ENCODE measurements at regions not wholly inside any gene's neighbourhood (a gene's known extent, or its start where the extent isn't known, plus 50 kb on each side); places are given as distances from the start of the nearest gene placed in this dataset.

DNA sequence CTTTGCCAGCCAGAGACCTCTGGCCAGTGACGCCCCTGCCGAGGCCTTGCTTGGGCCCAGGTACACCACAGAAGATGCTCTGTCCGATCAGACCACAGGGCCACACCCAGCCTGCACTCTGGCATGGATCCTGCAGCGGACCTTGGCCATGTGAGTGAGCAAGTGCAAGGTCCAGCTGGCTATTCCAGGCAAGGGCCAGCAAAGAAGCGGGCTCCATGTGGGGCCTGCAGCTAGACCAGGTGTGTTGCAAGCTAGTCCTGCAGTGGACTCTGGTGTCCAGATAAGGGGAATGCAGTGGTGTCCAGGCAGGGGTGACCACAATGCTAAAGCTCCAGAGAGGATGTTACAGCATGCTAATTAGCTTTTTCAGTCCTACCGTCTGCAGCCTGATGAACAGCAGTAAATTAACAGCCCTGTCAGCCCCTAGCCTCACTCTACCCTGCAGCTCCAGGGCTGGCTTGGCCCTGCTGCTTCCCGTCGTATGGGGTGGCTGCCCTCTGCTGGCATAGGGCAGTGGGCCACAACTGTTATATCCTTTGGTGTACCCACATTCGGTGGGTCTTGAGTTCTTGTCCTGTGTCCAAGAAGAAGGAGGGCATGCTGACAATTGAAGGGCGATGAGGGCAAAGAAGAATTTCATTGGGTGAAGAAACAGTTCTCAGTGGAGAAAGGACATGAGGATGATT is 284.5 kb upstream of the POU5F2 start:
- DNase-seq (ENCODE audit: extremely low spot score, unreplicated experiment) = no peak
- Mint-ChIP-seq H3K27ac (no peak overlapping the region), H3K36me3 (peaks cover 3% of the 10 kb centered on the region), H3K4me1 (ENCODE audit: unreplicated experiment) (no peaks in the 10 kb centered on the region), H3K9me3 (no peaks in the 10 kb centered on the region), H3K27me3 (no peaks in the 10 kb centered on the region), H3K4me3 (no peak overlapping the region)
- TF ChIP-seq, protein P1, sequence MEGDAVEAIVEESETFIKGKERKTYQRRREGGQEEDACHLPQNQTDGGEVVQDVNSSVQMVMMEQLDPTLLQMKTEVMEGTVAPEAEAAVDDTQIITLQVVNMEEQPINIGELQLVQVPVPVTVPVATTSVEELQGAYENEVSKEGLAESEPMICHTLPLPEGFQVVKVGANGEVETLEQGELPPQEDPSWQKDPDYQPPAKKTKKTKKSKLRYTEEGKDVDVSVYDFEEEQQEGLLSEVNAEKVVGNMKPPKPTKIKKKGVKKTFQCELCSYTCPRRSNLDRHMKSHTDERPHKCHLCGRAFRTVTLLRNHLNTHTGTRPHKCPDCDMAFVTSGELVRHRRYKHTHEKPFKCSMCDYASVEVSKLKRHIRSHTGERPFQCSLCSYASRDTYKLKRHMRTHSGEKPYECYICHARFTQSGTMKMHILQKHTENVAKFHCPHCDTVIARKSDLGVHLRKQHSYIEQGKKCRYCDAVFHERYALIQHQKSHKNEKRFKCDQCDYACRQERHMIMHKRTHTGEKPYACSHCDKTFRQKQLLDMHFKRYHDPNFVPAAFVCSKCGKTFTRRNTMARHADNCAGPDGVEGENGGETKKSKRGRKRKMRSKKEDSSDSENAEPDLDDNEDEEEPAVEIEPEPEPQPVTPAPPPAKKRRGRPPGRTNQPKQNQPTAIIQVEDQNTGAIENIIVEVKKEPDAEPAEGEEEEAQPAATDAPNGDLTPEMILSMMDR (conservative IDR thresholded peaks at IDR 0.05) = peak; percentile 28

DNA sequence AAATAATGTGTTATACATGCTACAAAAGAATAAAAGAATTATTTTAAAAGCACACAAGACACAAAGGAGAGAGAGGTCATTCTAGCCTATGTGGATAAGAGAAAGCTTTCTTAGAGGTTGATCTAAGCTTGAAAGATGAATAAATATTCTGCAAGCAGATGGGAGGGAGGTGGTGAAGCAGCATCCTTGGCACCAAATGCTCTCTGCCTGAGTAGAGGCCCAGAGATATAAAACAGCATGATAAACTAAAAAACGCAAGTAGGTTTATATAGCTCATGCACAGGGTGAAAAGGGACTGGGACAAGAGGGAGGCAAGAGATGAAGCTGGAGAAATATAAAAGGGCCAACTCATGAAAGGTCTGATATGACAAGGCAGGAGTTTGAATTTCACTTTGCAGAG is 283.2 kb upstream of the POU5F2 start:
- H3K4me1 Mint-ChIP-seq (ENCODE audit: unreplicated experiment) = no peaks in the 10 kb centered on the region
- DNase-seq (ENCODE audit: extremely low spot score, unreplicated experiment) = no peak
- TF ChIP-seq, protein P1 (conservative IDR thresholded peaks at IDR 0.05) = no peak
- no peaks in the 10 kb centered on the region for H3K9me3 Mint-ChIP-seq
- H3K27ac Mint-ChIP-seq = no peak overlapping the region
- H3K36me3 Mint-ChIP-seq = peaks cover 3% of the 10 kb centered on the region
- H3K27me3 Mint-ChIP-seq = no peaks in the 10 kb centered on the region
- H3K4me3 Mint-ChIP-seq = no peak overlapping the region

GRCh38 chr5:94024101-94024500 is 282.7 kb upstream of the POU5F2 start:
- TF ChIP-seq, protein P1 (conservative IDR thresholded peaks at IDR 0.05) = no peak
- no peaks in the 10 kb centered on the region for H3K9me3 Mint-ChIP-seq
- H3K4me1 Mint-ChIP-seq (ENCODE audit: unreplicated experiment) = no peaks in the 10 kb centered on the region
- no peak for DNase-seq (ENCODE audit: extremely low spot score, unreplicated experiment)
- peaks cover 3% of the 10 kb centered on the region for H3K36me3 Mint-ChIP-seq
- no peak overlapping the region for H3K4me3 Mint-ChIP-seq
- H3K27me3 Mint-ChIP-seq = no peaks in the 10 kb centered on the region
- H3K27ac Mint-ChIP-seq = no peak overlapping the region

- peaks cover 6% of the 10 kb centered on the region for H3K9me3 Mint-ChIP-seq
- H3K36me3 Mint-ChIP-seq = peaks cover 19% of the 10 kb centered on the region
Observed at GRCh38 chr5:94021246-94021645, 279.8 kb upstream of the POU5F2 start.

GRCh38 chr5:94017579-94017978 is 276.2 kb upstream of the POU5F2 start:
- no peak overlapping the region for H3K4me3 Mint-ChIP-seq
- no peak overlapping the region for H3K27ac Mint-ChIP-seq
- H3K36me3 Mint-ChIP-seq = peaks cover 31% of the 10 kb centered on the region
- TF ChIP-seq, protein P1 (conservative IDR thresholded peaks at IDR 0.05) = no peak
- no peaks in the 10 kb centered on the region for H3K4me1 Mint-ChIP-seq (ENCODE audit: unreplicated experiment)
- H3K9me3 Mint-ChIP-seq = peaks cover 18% of the 10 kb centered on the region
- no peaks in the 10 kb centered on the region for H3K27me3 Mint-ChIP-seq
- no peak for DNase-seq (ENCODE audit: extremely low spot score, unreplicated experiment)

More at GRCh38 chr5:94021246-94021645, 279.8 kb upstream of the POU5F2 start:
- Mint-ChIP-seq H3K4me3 (no peak overlapping the region), H3K27me3 (no peaks in the 10 kb centered on the region), H3K27ac (no peak overlapping the region), H3K4me1 (ENCODE audit: unreplicated experiment) (no peaks in the 10 kb centered on the region)
- TF ChIP-seq, protein P1 (conservative IDR thresholded peaks at IDR 0.05) = no peak
- DNase-seq (ENCODE audit: extremely low spot score, unreplicated experiment) = no peak
